ENCODE measurements at regions not wholly inside any gene's neighbourhood (a gene's known extent, or its start where the extent isn't known, plus 50 kb on each side); places are given as distances from the start of the nearest gene placed in this dataset.

DNA sequence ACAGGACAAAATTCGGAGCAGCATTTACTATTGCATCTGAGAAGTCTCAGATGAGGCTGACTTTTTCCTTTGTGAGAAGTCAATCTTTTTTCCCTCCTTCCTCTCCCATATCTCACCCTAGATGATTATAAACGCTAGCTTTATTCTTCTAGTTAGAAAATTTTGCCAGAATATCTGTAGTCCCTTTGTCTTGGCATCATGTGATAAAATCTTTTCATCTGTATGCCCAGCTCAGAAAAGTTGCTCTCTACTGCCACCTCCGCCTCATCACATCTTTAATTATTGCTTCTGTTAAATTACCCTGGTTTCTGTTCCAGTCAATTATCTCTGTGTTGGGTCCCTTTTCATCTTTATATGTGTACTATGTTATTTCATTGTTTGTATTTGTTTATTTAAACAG is 210.8 kb upstream of the SLC35G4 start (continued):
- TF ChIP-seq, protein P1, sequence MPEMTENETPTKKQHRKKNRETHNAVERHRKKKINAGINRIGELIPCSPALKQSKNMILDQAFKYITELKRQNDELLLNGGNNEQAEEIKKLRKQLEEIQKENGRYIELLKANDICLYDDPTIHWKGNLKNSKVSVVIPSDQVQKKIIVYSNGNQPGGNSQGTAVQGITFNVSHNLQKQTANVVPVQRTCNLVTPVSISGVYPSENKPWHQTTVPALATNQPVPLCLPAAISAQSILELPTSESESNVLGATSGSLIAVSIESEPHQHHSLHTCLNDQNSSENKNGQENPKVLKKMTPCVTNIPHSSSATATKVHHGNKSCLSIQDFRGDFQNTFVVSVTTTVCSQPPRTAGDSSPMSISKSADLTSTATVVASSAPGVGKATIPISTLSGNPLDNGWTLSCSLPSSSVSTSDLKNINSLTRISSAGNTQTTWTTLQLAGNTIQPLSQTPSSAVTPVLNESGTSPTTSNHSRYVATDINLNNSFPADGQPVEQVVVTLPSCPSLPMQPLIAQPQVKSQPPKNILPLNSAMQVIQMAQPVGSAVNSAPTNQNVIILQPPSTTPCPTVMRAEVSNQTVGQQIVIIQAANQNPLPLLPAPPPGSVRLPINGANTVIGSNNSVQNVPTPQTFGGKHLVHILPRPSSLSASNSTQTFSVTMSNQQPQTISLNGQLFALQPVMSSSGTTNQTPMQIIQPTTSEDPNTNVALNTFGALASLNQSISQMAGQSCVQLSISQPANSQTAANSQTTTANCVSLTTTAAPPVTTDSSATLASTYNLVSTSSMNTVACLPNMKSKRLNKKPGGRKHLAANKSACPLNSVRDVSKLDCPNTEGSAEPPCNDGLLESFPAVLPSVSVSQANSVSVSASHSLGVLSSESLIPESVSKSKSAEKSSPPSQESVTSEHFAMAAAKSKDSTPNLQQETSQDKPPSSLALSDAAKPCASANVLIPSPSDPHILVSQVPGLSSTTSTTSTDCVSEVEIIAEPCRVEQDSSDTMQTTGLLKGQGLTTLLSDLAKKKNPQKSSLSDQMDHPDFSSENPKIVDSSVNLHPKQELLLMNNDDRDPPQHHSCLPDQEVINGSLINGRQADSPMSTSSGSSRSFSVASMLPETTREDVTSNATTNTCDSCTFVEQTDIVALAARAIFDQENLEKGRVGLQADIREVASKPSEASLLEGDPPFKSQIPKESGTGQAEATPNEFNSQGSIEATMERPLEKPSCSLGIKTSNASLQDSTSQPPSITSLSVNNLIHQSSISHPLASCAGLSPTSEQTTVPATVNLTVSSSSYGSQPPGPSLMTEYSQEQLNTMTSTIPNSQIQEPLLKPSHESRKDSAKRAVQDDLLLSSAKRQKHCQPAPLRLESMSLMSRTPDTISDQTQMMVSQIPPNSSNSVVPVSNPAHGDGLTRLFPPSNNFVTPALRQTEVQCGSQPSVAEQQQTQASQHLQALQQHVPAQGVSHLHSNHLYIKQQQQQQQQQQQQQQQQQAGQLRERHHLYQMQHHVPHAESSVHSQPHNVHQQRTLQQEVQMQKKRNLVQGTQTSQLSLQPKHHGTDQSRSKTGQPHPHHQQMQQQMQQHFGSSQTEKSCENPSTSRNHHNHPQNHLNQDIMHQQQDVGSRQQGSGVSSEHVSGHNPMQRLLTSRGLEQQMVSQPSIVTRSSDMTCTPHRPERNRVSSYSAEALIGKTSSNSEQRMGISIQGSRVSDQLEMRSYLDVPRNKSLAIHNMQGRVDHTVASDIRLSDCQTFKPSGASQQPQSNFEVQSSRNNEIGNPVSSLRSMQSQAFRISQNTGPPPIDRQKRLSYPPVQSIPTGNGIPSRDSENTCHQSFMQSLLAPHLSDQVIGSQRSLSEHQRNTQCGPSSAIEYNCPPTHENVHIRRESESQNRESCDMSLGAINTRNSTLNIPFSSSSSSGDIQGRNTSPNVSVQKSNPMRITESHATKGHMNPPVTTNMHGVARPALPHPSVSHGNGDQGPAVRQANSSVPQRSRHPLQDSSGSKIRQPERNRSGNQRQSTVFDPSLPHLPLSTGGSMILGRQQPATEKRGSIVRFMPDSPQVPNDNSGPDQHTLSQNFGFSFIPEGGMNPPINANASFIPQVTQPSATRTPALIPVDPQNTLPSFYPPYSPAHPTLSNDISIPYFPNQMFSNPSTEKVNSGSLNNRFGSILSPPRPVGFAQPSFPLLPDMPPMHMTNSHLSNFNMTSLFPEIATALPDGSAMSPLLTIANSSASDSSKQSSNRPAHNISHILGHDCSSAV (CRISPR knock-in tag; IDR thresholded peaks at IDR 0.05; ENCODE audit: borderline replicate concordance) = no peak
- TF ChIP-seq, protein P2, sequence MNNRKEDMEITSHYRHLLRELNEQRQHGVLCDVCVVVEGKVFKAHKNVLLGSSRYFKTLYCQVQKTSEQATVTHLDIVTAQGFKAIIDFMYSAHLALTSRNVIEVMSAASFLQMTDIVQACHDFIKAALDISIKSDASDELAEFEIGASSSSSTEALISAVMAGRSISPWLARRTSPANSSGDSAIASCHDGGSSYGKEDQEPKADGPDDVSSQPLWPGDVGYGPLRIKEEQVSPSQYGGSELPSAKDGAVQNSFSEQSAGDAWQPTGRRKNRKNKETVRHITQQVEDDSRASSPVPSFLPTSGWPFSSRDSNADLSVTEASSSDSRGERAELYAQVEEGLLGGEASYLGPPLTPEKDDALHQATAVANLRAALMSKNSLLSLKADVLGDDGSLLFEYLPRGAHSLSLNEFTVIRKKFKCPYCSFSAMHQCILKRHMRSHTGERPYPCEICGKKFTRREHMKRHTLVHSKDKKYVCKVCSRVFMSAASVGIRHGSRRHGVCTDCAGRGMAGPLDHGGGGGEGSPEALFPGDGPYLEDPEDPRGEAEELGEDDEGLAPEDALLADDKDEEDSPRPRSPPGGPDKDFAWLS (CRISPR knock-in tag; IDR thresholded peaks at IDR 0.05; ENCODE audit: borderline replicate concordance) = no peak
- TF ChIP-seq, protein P3, sequence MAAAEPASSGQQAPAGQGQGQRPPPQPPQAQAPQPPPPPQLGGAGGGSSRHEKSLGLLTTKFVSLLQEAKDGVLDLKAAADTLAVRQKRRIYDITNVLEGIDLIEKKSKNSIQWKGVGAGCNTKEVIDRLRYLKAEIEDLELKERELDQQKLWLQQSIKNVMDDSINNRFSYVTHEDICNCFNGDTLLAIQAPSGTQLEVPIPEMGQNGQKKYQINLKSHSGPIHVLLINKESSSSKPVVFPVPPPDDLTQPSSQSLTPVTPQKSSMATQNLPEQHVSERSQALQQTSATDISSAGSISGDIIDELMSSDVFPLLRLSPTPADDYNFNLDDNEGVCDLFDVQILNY (CRISPR knock-in tag; conservative IDR thresholded peaks at IDR 0.05) = no peak
- no peak for TF ChIP-seq ATF7-NPFF (CRISPR knock-in tag; IDR thresholded peaks at IDR 0.05; ENCODE audit: low read depth)
- no peak for TF ChIP-seq SPEN (CRISPR knock-in tag; IDR thresholded peaks at IDR 0.05; ENCODE audit: low read depth)
